K562 (cell line): ENCODE measurements at regions not wholly inside any gene's neighbourhood (a gene's known extent, or its start where the extent isn't known, plus 50 kb on each side); places are given as distances from the start of the nearest gene placed in this dataset.

ENCODE experiments used
- ATAC-seq: fragments of 200-7000 bp; cut with Tn5 transposase; 3 replicates; pipeline ENCODE4 v1.9.1; 2020; ENCODE audit warnings: moderate library complexity
- BruUV-seq: library from RNA; stranded (reverse); fragments of 400-500 nt; replicated peaks from 2 replicates; lab custom pipeline; 2021; lab: Mats Ljungman, UMichigan
- CTCF ChIA-PET: fragments of 300-600 bp; formaldehyde crosslinking; extraction: SDS; loops from one replicate; lab custom pipeline; 2021; ENCODE audit warnings: low intra/inter-chr PET ratio; lab: Yijun Ruan, JAX
- POLR2A ChIA-PET: fragments of 300-600, 350-650 bp; sonication (Branson Sonifier 250); formaldehyde crosslinking; extraction: SDS; loops from one replicate; lab custom pipeline; 2021; ENCODE audit warnings: antibody characterized with exemption, inconsistent platforms; lab: Yijun Ruan, JAX
- DNase-seq, 4 experiments: peaks; one replicate each; pipeline versions ENCODE4 v3.0.0 to v3.0.0-alpha.2; 2011 to 2018; ENCODE audit warnings: low spot score in 3 of 4, mixed read lengths in 3 of 4; ENCODE audit errors: extremely low read depth in 1 of 4
- FAIRE-seq: peaks from 2 replicates; lab custom pipeline; 2011; peaks lifted over from hg19 to GRCh38; lab: Jason Lieb, UNC
- H2AFZ ChIP-seq: 2 replicates; pipeline ENCODE4 v1.6.0; 2011; ENCODE audit warnings: low read depth, low read length, control low read depth, inconsistent platforms
- H3K27ac ChIP-seq: fragments of 200-600 bp; 3 replicates; pipeline ENCODE4 v1.8.0; 2011; ENCODE audit warnings: low read depth, mild to moderate bottlenecking, control low read depth, inconsistent platforms, low read length, moderate library complexity, mixed read lengths; ENCODE audit errors: extremely low read depth
- H3K27me3 ChIP-seq, 2 experiments: fragments of 300-600 bp in 1 of 2; 2 replicates in 1 of 2; 3 replicates in 1 of 2; pipeline versions ENCODE4 v1.6.0 to v1.8.0; 2011; ENCODE audit warnings: inconsistent platforms in 2 of 2, low read length in 2 of 2, mild to moderate bottlenecking in 1 of 2, mixed read lengths in 1 of 2, moderate library complexity in 1 of 2; ENCODE audit not compliant: control insufficient read depth in 2 of 2, insufficient read depth in 2 of 2
- H3K36me3 ChIP-seq: fragments of 300-600 bp; 3 replicates; pipeline ENCODE4 v1.8.0; 2011; ENCODE audit warnings: mild to moderate bottlenecking, low read length, inconsistent platforms; ENCODE audit not compliant: control insufficient read depth, insufficient read depth
- H3K4me1 ChIP-seq, 2 experiments: fragments of 200-600 bp in 1 of 2; replicated peaks in 1 of 2; 2 replicates in 1 of 2; 3 replicates in 1 of 2; pipeline versions ENCODE4 v1.5.1 to v1.8.0; 2011; ENCODE audit warnings: inconsistent platforms in 2 of 2, low read length in 2 of 2, mild to moderate bottlenecking in 1 of 2, mixed read lengths in 1 of 2, moderate library complexity in 1 of 2; ENCODE audit not compliant: control insufficient read depth in 2 of 2, insufficient read depth in 2 of 2
- H3K4me2 ChIP-seq: 2 replicates; pipeline ENCODE4 v1.6.1; 2011; ENCODE audit warnings: low read length, control low read depth, inconsistent platforms, mixed read lengths; ENCODE audit not compliant: insufficient read depth
- H3K4me3 ChIP-seq: fragments of 200-600 bp; sonication (generic), shearing (Covaris generic); 2 replicates; pipeline ENCODE4 v1.5.1; 2016; ENCODE audit warnings: control low read depth, inconsistent platforms
- H3K79me2 ChIP-seq: fragments of 200-600 bp; 3 replicates; pipeline ENCODE4 v1.8.0; 2011; ENCODE audit warnings: low read length, inconsistent platforms; ENCODE audit not compliant: control insufficient read depth, insufficient read depth
- H3K9ac ChIP-seq, 2 experiments: 2 replicates each; pipeline versions ENCODE4 v1.6.0 to v1.6.1; 2011; ENCODE audit warnings: low read depth in 2 of 2, low read length in 2 of 2, control low read depth in 1 of 2, inconsistent platforms in 1 of 2, mild to moderate bottlenecking in 1 of 2, mixed read lengths in 1 of 2; ENCODE audit not compliant: insufficient read depth in 1 of 2
- H3K9me1 ChIP-seq: one replicate; pipeline ENCODE4 v1.6.0; 2011; ENCODE audit warnings: inconsistent platforms, mild to moderate bottlenecking, low read length, moderate library complexity; ENCODE audit not compliant: control insufficient read depth, insufficient read depth
- H3K9me3 ChIP-seq: replicated peaks from 2 replicates; pipeline ENCODE4 v1.5.1; 2011; ENCODE audit warnings: low read depth, low read length, inconsistent platforms; ENCODE audit not compliant: control insufficient read depth, insufficient read depth
- H4K20me1 ChIP-seq: replicated peaks from 2 replicates; pipeline ENCODE4 v1.6.1; 2011; ENCODE audit warnings: low read length, inconsistent platforms, mixed read lengths; ENCODE audit not compliant: control insufficient read depth, insufficient read depth
- E2F1 ChIP-seq: sonication (generic); formaldehyde crosslinking; IDR thresholded peaks from 2 replicates; pipeline ENCODE4 v1.8.1; 2023; ENCODE audit warnings: mild to moderate bottlenecking, missing genetic modification reagents, moderate library complexity
- TSC22D4 ChIP-seq: fragments of 450-650 bp; IDR thresholded peaks from 2 replicates; pipeline ENCODE4 v1.6.1; 2016; ENCODE audit warnings: missing genetic modification characterization, missing biosample characterization, control low read depth
- ZZZ3 ChIP-seq: fragments of 450-650 bp; IDR thresholded peaks from 2 replicates; pipeline ENCODE4 v1.6.1; 2016; ENCODE audit warnings: antibody characterized with exemption, mild to moderate bottlenecking, moderate library complexity
- WGBS: fragments of 100-300 bp; shearing (Covaris generic); methylation state at CpG from one replicate; pipeline ENCODE4 v1.1.6; 2016; ENCODE audit warnings: low coverage, mixed read lengths; ENCODE audit not compliant: insufficient coverage; ENCODE audit errors: missing lambda C conversion rate; 5-methylcytosine and 5-hydroxymethylcytosine counted together
- in situ Hi-C: fragments of 300-500 bp; cut with MboI; formaldehyde crosslinking; loops from 4 replicates; pipeline ENCODE4 v1.15.0; 2018; ENCODE audit warnings: inconsistent platforms, mixed read lengths
- intact Hi-C: fragments of 100-400 bp; cut with micrococcal nuclease; formaldehyde crosslinking; loops from 2 replicates; pipeline ENCODE4 v1.14.2; 2022

GRCh38 chr9:115939065-115939765, 214.4 kb upstream of the PAPPA start:
- Histone ChIP-seq H3K27ac (no peak overlapping the region), H4K20me1 (no peaks in the 10 kb centered on the region), H3K4me3 (no peak overlapping the region), H2AFZ (no peak overlapping the region), H3K36me3 (no peaks in the 10 kb centered on the region), H3K9ac (no peak overlapping the region), H3K9me1 (no peaks in the 10 kb centered on the region), H3K79me2 (no peaks in the 10 kb centered on the region), H3K9me3 (no peaks in the 10 kb centered on the region), H3K27me3 (no peaks in the 10 kb centered on the region), H3K4me2 (no peak overlapping the region), H3K4me1 (no peaks in the 10 kb centered on the region)
- intact Hi-C loops: no loop called here
- BruUV-seq: no TSS peak
- TF ChIP-seq TSC22D4 (tag): no peak
- TF ChIP-seq ZZZ3: no peak
- TF ChIP-seq E2F1 (CRISPR knock-in tag): no peak
- WGBS: 0% methylated on average over 2 of the region's 2 CpGs
- ChIA-PET POLR2A (no interaction called here), CTCF (no interaction called here)
- FAIRE-seq (no peak), ATAC-seq (no peak), DNase-seq (no peak)
- in situ Hi-C loops: no loop called here
